HG03521 (cell line): ENCODE measurements at regions not wholly inside any gene's neighbourhood (a gene's known extent, or its start where the extent isn't known, plus 50 kb on each side); places are given as distances from the start of the nearest gene placed in this dataset.
"Not testable (repeated sequence)": the region's sequence is repeated elsewhere in the genome, so short reads cannot be mapped to it uniquely, and the experiment has no call there.

ENCODE experiments used
- ATAC-seq: cut with Tn5 transposase; IDR thresholded peaks from one replicate; pipeline ENCODE4 v1.9.1; 2021; ENCODE audit warnings: mild to moderate bottlenecking, moderate library complexity; ENCODE audit not compliant: unreplicated experiment

DNA sequence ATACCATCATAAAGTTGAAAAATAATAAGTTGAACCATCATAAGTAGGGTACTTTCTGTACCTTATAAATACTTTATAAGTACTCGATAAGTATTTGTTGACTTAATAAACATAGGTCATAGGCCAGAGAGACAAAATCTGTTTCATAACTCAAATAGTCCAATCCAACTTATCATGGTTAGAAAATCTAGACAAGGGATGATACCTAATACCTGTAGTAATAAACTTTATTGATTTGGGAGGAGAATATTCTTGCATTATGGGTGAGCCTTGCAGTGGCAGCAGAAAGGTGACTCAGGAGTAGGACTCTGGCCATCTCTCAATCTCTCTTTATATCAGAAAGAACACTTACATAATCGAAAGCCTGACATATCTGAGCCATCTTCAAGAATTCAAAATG lies 466.8 kb upstream of the GRIN3A start:
- no peak for ATAC-seq

DNA sequence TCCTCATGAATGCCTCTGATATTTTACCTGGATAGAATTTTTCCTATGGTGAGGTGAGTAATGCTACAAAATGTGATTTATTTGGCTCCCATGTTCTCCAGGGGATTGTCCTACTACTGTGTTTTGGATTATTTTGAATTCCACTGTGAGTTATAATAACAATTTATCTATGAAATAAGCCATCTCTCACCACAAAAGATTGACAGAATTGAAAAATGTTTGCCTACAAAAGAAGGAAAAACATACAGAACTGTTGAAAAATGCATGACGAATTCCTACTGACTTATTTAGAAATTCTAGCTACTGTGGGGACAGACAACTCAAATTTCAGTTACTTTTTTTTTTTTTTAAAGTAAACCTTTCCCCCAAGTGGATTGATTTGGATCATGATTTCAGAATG lies 463.7 kb upstream of the GRIN3A start:
- ATAC-seq, result no peak

DNA sequence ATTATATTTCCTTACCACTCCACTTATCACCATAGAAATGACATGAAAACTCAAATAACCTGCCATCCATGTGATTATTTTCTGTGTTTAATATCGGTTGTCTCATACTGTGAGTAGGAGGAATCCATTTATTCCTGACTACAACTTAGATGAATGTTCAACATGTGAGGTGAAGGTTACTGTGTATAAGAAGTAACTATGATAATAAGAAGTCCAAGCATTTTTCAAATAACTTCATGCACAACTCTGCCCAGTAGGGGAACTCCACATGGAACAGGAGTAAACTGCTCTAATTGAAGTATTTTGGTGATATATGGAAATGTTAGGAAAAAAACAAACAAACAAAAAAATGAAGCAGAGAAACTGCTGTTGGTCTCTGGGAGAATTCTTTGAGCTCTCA lies 447.5 kb upstream of the GRIN3A start:
- ATAC-seq, result no peak

DNA sequence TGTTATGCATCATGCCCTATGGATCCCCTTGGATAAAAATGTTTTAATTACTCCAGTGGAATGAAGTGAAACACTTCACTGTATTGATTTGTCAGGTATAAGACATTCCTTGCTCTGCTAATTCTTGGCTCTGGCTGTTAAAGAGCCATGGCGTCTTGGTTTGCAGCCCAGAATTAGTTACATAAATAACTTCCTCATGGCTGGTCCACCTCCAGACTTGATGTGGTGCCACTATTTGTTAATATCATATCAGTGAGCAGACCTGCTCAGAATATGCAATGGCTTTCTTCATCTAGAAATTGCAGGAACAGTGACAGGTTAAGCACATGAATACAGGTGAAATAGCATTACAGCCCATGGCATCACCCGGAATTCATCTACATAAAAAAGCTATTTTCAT lies 446.9 kb upstream of the GRIN3A start:
- ATAC-seq, result no peak

DNA sequence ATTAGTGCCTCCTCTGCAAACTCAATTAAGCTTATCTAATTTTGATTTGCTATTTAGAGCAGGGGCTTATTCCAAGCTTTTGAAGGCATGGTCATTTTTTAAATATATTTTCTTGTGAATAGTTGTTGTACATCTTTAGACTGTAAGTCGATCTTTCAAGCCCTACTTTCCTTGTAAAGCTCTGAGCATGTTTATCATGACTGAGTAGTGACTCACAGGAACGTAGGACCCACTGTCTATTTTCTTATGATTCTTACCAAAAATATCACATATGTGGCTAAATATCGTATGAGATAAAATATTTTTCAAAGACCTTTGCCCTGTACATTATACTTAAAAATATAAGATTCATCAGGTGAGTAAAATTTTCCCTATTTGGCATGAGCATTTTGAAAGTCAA lies 440.4 kb upstream of the GRIN3A start:
- ATAC-seq, result no peak

DNA sequence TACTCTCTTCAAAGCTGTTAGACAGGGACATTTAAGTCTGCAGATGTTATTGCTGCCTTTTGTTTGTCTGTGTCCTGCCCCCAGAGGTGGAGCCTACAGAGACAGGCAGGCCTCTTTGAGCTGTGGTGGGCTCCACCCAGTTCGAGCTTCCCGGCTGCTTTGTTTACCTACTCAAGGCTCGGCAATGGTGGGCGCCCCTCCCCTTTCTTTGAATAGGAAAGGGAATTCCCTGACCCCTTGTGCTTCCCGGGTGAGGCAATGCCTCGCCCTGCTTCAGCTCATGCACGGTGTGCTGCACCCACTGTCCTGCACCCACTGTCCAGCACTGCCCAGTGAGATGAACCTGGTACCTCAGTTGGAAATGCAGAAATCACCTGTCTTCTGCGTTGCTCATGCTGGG lies 435.8 kb upstream of the GRIN3A start:
- not testable (repeated sequence) for ATAC-seq

DNA sequence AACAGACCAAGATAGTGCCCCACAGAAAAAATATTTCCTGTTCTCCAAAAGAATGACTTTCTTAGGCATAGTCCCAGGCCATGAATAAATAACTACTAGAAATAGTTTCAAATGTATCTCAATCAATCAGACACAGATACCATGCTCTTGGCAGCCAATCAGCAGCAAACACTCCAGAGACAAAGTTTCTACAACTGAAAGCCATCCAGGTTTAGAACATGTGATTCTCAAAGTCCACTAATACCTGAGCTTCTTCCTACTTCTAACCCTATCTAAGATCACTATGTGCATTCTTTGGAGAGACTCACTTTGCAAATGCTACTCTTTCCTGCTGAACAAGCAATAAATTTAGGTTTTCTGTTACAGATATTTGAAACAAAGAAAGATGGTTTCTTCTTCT lies 425.8 kb upstream of the GRIN3A start:
- no peak for ATAC-seq

DNA sequence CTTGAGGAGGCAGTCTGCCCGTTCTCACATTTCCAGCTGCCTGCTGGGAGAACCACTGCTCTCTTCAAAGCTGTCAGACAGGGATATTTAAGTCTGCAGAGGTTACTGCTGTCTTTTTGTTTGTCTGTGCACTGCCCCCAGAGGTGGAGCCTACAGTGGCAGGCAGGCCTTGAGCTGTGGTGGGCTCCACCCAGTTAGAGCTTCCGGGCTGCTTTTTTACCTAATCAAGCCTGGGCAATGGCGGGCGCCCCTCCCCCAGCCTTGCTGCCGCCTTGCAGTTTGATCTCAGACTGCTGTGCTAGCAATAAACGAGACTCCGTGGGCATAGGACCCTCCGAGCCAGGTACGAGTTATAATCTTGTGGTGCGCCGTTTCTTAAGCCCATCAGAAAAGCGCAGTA lies 414.6 kb upstream of the GRIN3A start:
- ATAC-seq, result not testable (repeated sequence)

DNA sequence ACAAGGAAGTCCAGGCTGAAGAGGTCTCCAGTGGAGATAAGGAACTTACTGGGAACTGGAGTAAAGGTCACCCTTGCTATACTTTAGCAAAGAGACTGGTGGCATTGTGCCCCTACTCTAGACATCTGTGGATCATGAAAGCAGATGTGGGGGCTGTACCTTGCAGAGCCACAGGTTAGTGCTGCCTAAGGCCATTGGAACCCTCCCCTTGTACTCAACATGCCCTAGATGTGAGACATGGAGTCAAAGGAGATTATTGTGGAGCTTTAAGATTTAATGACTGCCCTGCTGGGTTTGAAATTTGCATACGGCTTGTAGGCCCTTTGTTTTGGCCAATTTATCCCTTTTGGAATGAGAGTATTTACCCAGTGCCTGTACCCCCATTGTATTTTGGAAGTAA lies 397.3 kb upstream of the GRIN3A start:
- ATAC-seq, result no peak

DNA sequence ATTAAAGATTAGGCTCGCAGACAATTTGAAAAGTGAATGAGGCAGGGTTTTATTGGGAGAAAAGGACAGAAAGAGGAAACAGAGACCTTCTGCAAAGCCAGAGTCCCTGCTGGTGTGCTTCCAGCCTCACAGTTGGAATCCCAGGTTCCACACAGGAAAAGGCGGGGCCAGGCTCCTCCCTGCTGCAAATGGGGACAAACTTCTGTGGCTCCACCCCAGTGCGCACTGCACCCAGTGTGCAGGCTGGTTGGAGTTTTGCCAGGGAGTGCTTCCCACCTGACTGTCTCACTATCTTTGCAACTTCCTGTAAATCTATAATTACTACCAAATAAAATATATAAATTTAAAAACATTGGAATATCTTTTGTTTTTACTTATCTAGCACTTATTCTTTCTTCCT lies 386.0 kb upstream of the GRIN3A start:
- no peak for ATAC-seq

DNA sequence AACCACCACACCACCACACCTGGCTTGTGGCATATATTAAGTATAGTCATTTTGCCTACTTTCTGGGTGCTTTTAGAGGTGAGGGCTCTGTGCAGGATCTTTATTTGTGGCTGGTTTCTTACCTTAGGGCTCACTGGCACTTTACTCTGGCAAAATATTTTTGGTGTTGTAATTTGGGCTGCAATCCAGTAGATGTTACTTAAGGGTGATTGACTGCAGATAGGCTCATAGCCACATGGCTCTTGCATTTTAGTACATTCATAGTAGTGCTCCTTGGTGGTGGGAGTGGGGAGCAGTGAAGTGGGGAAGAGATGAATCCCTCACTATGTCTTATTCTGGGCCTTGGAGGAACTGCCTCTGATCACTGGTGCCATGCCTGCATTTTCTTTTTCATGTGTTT lies 376.1 kb upstream of the GRIN3A start:
- no peak for ATAC-seq

DNA sequence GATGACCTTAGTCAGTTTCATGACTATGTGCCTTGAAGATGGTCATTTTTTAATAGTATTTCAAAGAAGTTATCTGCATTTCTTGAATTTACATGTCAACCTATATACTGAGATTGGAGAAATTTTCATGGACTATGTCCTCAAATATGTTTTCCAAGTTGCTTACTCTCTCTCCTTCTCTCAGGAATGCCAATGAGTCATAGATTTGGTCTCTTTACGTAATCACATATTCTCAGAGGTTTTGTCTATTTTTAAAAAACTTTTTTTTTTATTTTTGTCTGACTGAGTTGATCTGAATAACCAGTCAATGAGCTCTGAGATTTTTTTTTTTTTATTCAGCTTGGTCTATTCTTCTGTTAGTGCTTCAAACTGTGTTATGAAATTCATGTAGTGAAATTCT lies 374.7 kb upstream of the GRIN3A start:
- no peak for ATAC-seq

DNA sequence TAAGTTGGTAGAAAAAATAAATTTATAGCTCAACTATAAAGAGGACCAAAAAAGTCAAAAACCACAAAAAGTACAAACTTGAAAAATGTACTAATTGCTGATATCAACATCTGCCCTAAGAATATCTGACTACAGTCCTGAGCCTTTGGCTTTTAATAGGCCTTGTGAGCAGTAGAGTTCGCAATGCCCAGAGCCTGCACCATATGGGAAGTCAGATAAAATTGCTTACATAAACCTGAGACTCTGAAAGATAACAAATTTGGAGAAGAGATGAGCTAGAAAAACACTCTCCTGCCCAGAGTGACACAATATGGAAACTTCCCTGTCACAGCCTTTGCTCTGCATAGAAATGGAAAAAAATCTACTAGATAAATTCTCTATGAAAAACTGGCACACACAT lies 368.0 kb upstream of the GRIN3A start:
- no peak for ATAC-seq

DNA sequence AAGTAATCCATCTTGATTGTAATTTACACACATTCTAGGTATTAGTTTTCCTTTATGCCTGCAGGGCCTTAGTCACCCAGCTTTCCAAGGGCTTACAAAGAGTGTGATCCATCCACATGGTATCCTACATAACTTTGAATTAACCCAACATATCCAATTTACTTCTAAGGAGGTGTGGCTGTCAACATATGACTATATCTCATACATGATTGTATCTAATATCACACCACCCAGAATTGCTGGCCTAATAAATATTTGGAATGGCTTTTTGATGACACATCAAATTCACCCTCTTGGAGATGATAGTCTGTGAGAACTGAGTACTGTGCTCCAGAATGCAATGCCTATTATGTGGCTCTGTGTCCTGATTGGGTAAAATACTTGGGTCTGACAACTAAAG lies 363.3 kb upstream of the GRIN3A start:
- ATAC-seq, result no peak

DNA sequence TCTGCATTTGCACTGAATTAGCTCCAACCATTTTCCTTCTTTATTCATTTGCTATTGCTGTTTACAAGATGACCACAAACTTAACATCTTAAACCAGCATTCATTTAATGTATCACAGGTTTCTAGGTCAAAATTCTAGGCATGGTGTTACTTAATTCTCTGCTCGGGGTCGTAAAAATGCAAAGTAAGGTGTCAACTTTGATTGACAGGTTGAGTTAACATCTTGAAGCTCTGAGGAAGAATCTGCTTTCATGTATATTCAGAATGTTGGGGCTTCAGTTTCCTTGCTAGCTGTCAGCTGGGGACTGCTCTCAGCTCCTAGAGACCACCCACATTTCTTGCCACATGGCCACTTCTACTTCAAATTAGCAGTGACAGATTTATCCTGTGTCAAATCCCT lies 348.7 kb upstream of the GRIN3A start:
- ATAC-seq, result no peak

DNA sequence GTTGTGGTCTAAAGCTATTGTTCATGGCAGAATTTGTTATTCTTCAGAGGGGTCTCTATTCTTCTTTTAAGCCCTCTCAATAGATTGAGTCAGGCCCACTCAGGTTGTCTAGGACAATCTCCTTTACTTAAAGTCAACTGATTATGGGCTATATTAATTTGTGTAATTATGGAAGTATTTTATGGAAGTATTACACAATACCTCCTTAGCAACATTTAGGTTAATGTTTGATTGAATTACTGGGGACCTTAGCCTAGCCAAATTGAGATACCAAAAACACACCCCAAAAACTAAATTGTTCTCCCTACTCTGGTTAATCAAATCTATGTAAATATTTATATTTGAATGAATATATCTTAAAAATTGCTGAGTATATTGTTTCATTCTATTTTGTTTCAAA lies 347.1 kb upstream of the GRIN3A start:
- ATAC-seq, result no peak

DNA sequence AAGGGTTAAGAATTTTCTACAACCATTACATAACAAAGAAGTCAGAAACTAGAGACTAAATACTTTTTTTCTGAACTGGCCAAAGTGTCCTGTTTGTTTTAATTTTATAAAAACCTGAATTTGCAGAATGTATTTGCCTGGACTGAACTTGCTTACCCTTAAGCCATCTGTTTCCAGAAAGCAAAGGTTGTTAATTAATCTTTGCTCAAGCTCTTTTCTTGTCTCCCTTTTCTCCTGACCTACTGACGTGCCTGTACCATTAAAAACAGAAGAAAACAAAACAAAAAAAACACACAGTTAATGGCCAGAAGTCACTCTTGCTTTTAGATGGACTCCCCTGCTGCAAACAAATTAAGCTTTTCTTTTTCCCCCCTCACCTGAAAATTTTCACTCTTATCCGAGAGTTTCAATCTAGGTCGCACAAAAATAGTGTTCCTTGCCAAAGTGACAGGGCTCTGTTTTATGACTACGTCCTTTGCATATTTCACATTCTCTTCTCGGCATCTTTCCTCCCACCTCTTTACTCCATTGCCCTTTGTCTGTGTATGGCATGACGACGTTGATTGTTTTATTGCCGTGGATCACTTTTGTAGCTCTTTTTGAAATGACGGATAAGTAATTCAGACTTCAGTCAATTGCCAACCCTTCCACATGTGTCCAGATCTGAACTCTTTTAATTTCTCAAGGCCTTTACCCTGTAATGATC lies 333.8 kb upstream of the GRIN3A start:
- no peak for ATAC-seq

DNA sequence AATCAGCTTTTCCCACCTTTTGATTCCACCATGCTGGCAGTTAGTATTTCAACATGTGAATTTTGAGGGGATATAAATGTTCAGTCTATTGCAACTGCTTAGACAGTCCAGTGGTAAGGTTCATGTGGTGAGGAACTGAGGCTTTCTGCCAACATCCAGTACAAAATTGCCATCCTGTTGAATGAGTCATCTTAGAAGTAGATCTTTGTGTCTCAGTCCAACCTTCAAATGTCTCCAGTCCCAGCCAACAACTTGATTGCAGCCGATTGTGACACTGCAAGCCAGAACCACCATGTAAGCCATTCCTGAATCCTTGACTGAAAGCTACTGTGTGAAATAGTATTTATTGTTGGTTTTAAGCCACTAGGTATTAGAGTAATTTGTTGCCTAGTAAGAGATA lies 331.5 kb upstream of the GRIN3A start:
- no peak for ATAC-seq

DNA sequence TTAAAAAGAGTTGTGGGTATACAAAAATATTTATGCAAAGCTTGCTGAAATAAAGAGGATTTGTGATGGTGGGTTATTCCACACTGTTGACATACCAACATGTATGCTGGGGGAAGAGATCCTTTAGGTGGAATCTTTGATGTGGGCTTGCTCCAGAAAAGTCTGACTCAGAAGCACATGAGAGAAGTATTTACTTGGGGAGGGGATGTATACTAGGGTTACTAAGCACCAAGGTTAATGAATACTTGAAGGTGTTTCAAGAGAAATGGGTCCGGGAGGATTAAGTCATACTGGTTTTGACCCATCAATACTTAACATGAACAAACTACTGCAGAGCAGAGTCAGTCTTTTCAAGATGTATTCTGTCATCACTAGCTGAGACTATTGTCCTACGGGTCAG lies 316.4 kb upstream of the GRIN3A start:
- ATAC-seq, result no peak

DNA sequence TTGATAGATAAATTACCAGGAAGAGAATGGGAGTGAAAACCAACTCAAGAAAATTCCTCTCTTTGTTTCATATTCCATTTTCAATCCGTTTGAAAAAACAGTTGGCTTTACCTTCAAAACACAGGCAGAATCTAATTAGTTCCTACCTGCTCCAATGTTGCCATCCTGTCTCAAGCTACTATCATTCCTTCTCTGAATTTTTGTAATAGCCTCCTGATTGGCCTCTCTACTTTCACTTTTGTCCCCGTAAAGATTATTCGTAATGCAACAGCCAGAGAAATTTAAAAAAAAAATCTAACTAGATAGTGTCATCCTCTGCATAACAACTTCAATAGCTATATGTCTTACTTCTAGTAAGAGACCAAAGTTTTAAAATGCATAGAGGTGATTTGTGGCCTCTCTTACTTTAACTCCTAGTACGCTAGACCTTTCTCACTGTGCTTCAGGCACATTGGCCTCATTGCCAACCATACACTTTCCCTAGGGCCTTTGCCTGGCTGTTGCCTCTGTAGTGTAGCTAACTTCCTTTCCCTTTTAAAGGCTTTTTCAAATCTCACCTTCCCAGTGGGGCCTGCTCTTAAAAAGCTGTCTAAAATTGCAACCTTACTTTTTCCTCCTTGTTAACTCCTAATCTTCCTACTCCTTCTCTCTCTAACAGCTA lies 311.3 kb upstream of the GRIN3A start:
- peak; percentile 58 for ATAC-seq

DNA sequence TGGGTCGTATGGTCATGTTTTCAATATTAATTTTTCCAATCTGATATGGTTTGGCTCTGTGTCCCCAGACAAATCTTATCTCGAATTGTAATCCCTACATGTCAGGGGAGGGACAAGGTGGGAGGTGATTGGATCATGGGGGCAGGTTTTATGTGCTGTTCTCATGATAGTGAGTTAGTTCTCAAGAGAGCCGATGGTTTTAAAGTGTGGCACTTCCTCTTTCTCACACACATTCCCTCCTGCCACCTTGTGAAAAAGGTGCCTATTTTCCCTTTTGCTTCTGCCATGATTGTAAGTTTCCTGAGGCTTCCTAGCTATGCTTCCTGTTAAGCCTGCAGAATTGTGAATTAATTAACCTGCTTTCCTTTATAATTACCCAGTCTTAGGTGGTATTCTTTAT lies 309.1 kb upstream of the GRIN3A start:
- ATAC-seq, result peak; percentile 27

DNA sequence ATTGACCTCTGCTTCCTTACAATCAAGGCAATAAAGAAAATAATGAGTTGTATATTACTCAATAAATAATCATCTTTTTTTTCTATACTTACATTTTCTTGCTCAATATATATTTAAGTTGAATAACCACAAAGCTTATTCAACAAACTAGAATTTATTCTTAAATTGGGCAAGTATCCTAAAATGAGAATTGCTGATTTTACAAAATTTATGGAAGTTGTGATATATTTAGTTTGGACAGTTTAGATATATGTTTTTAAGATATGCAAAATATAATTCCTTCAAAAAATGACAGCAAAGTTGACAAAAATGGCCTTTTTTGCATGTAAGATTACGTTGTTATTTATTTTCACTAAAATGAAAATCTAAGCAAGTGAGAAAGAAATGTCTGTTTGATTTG lies 305.7 kb upstream of the GRIN3A start:
- ATAC-seq, result no peak

DNA sequence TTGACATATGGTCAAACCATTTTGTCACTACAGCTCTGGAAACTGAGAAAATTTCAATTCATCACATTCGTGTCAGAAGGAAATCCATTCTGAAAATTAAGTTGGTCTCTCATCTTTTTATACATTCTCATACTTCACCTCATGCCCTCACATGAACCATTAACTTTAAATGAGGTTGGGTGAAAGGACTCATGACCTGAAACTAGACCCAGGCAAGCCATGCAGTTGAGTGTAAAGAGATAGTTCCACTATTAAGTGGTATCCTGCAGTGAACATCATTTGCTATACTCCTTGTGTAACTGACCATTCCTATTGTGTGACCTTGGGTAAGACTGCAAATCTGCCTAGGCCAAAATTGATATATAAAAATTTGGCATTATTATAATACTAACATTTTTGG lies 299.6 kb upstream of the GRIN3A start:
- no peak for ATAC-seq
